ENCODE measurements at regions not wholly inside any gene's neighbourhood (a gene's known extent, or its start where the extent isn't known, plus 50 kb on each side); places are given as distances from the start of the nearest gene placed in this dataset.

DNA sequence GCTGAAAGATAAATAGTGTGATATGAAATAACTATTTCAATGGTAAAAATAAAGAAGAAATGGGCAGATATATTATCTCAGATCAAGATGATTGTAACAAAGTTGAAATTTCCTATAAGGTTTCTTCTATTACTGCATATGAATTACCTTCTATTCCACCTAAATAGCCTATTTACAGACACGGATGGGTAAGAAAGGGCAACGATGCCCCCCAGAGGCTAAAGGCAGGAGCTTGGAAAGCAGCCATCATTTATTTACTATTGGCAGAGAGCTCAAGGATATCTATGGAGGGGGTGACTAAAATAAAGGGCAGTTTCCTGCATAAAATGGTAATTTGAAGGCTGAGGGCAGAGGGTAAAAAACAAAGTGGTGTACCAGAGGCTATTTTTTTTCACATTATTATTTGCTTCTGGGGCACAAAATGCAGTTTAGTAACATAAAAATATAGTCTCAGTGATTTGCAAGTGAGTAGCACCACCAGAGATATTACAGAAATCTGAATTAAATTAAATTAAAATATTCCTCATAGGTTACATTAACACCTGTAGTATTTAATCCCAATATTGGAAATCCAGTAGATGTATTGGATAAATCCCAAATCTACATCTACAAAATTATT, 123.1 kb downstream of the BTC start:
- TF ChIP-seq, protein P1, sequence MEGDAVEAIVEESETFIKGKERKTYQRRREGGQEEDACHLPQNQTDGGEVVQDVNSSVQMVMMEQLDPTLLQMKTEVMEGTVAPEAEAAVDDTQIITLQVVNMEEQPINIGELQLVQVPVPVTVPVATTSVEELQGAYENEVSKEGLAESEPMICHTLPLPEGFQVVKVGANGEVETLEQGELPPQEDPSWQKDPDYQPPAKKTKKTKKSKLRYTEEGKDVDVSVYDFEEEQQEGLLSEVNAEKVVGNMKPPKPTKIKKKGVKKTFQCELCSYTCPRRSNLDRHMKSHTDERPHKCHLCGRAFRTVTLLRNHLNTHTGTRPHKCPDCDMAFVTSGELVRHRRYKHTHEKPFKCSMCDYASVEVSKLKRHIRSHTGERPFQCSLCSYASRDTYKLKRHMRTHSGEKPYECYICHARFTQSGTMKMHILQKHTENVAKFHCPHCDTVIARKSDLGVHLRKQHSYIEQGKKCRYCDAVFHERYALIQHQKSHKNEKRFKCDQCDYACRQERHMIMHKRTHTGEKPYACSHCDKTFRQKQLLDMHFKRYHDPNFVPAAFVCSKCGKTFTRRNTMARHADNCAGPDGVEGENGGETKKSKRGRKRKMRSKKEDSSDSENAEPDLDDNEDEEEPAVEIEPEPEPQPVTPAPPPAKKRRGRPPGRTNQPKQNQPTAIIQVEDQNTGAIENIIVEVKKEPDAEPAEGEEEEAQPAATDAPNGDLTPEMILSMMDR (IDR thresholded peaks at IDR 0.05; ENCODE audit: insufficient read depth, low read depth, low read length): peak; percentile 70
- no peak for TF ChIP-seq EZH2 (IDR thresholded peaks at IDR 0.05; ENCODE audit: insufficient read depth, low read length)
